ENCODE measurements at regions not wholly inside any gene's neighbourhood (a gene's known extent, or its start where the extent isn't known, plus 50 kb on each side); places are given as distances from the start of the nearest gene placed in this dataset.
"Not testable (repeated sequence)": the region's sequence is repeated elsewhere in the genome, so short reads cannot be mapped to it uniquely, and the experiment has no call there.

GRCh38 chr7:156019776-156020565, 207.7 kb upstream of the SHH start:
- DNase-seq (ENCODE audit: low spot score) (no peak), FAIRE-seq (no peak)

- FAIRE-seq (no peak), DNase-seq (ENCODE audit: low spot score) (no peak)
These were observed 207.0 kb upstream of the SHH start for GRCh38 chr7:156019308-156019707.

GRCh38 chr7:156017916-156018700, 205.8 kb upstream of the SHH start:
- no peak for FAIRE-seq
- no peak for DNase-seq (ENCODE audit: low spot score)

- DNase-seq (ENCODE audit: low spot score) = no peak
- no peak for FAIRE-seq
These were observed 205.2 kb upstream of the SHH start for GRCh38 chr7:156017431-156017830.

- no peak for FAIRE-seq
- DNase-seq (ENCODE audit: low spot score) = no peak
These were observed 203.2 kb upstream of the SHH start for GRCh38 chr7:156015237-156016020.

GRCh38 chr7:156014808-156015207, 202.5 kb upstream of the SHH start:
- FAIRE-seq = no peak

GRCh38 chr7:156014201-156014600, 201.9 kb upstream of the SHH start:
- FAIRE-seq = no peak
- no peak for DNase-seq (ENCODE audit: low spot score)

More at GRCh38 chr7:156014808-156015207, 202.5 kb upstream of the SHH start:
- no peak for DNase-seq (ENCODE audit: low spot score)

- FAIRE-seq (no peak), DNase-seq (ENCODE audit: low spot score) (no peak)
These were observed 200.1 kb upstream of the SHH start for GRCh38 chr7:156012412-156012811.

- peak; percentile 5 for FAIRE-seq
- no peak for DNase-seq (ENCODE audit: low spot score)
These were observed 197.3 kb upstream of the SHH start for GRCh38 chr7:156009569-156009968.

- FAIRE-seq; DNase-seq (ENCODE audit: low spot score): not testable (repeated sequence)
These were observed 194.6 kb upstream of the SHH start for GRCh38 chr7:156006876-156007275.

- no peak for DNase-seq (ENCODE audit: low spot score)
- FAIRE-seq = no peak
These were observed 193.8 kb upstream of the SHH start for GRCh38 chr7:156006024-156006423.

GRCh38 chr7:156005202-156005691, 193.0 kb upstream of the SHH start:
- FAIRE-seq (no peak), DNase-seq (ENCODE audit: low spot score) (no peak)

GRCh38 chr7:156004265-156005201, 192.3 kb upstream of the SHH start:
- FAIRE-seq (no peak), DNase-seq (ENCODE audit: low spot score) (no peak)

- no peak for DNase-seq (ENCODE audit: low spot score)
- no peak for FAIRE-seq
These were observed 191.2 kb upstream of the SHH start for GRCh38 chr7:156003220-156004162.

GRCh38 chr7:156002362-156003066, 190.3 kb upstream of the SHH start:
- DNase-seq (ENCODE audit: low spot score) (no peak), FAIRE-seq (no peak)

- FAIRE-seq (no peak), DNase-seq (ENCODE audit: low spot score) (no peak)
These were observed 189.4 kb upstream of the SHH start for GRCh38 chr7:156001496-156002260.

- FAIRE-seq = no peak
These were observed 188.5 kb upstream of the SHH start for GRCh38 chr7:156000601-156001396.

More at GRCh38 chr7:156000601-156001396, 188.5 kb upstream of the SHH start:
- no peak for DNase-seq (ENCODE audit: low spot score)

Measured in RCC 7860 (cell line).